GM21390 (cell line): ENCODE measurements at regions not wholly inside any gene's neighbourhood (a gene's known extent, or its start where the extent isn't known, plus 50 kb on each side); places are given as distances from the start of the nearest gene placed in this dataset.

Experiments
- ATAC-seq: cut with Tn5 transposase; IDR thresholded peaks from one replicate; pipeline ENCODE4 v1.9.1; 2021; ENCODE audit not compliant: unreplicated experiment

GRCh38 chr2:152890736-152891135 lies 172.3 kb downstream of the ARL6IP6 start:
- ATAC-seq = no peak

- no peak for ATAC-seq
Measured at GRCh38 chr2:152883951-152884487, 165.6 kb downstream of the ARL6IP6 start.

- ATAC-seq = no peak
Measured at GRCh38 chr2:152881527-152881926, 163.1 kb downstream of the ARL6IP6 start.

- no peak for ATAC-seq
Measured at GRCh38 chr2:152879275-152879674, 160.9 kb downstream of the ARL6IP6 start.

- no peak for ATAC-seq
Measured at GRCh38 chr2:152875701-152876695, 157.6 kb downstream of the ARL6IP6 start.

GRCh38 chr2:152874955-152875354 lies 156.5 kb downstream of the ARL6IP6 start:
- ATAC-seq = no peak

GRCh38 chr2:152870239-152870638 lies 151.8 kb downstream of the ARL6IP6 start:
- no peak for ATAC-seq

- ATAC-seq = no peak
Measured at GRCh38 chr2:152867397-152867796, 149.0 kb downstream of the ARL6IP6 start.

- no peak for ATAC-seq
Measured at GRCh38 chr2:152864601-152865149, 146.3 kb downstream of the ARL6IP6 start.

GRCh38 chr2:152863826-152864225 lies 145.4 kb downstream of the ARL6IP6 start:
- no peak for ATAC-seq

GRCh38 chr2:152861349-152861942 lies 143.0 kb downstream of the ARL6IP6 start:
- ATAC-seq = no peak

GRCh38 chr2:152858594-152859265 lies 140.3 kb downstream of the ARL6IP6 start:
- no peak for ATAC-seq

GRCh38 chr2:152846697-152847470 lies 128.5 kb downstream of the ARL6IP6 start:
- ATAC-seq = no peak

GRCh38 chr2:152835674-152836073 lies 117.3 kb downstream of the ARL6IP6 start:
- ATAC-seq = no peak

- ATAC-seq = no peak
Measured at GRCh38 chr2:152827944-152828343, 109.5 kb downstream of the ARL6IP6 start.

- no peak for ATAC-seq
Measured at GRCh38 chr2:152826581-152827279, 108.3 kb downstream of the ARL6IP6 start.

- ATAC-seq = no peak
Measured at GRCh38 chr2:152825834-152826233, 107.4 kb downstream of the ARL6IP6 start.

GRCh38 chr2:152823905-152824304 lies 105.5 kb downstream of the ARL6IP6 start:
- ATAC-seq = no peak

GRCh38 chr2:152822676-152823075 lies 104.3 kb downstream of the ARL6IP6 start:
- no peak for ATAC-seq

- no peak for ATAC-seq
Measured at GRCh38 chr2:152820048-152820447, 101.6 kb downstream of the ARL6IP6 start.
